Stimulated activated CD8-positive, alpha-beta memory T cell treated with anti-CD3 and anti-CD28 coated beads, Interleukin-15, amount 100 ng/mL, for 48 hours (primary cell): ENCODE measurements at regions not wholly inside any gene's neighbourhood (a gene's known extent, or its start where the extent isn't known, plus 50 kb on each side); places are given as distances from the start of the nearest gene placed in this dataset.

ENCODE experiments used
- DNase-seq, 2 donors: peaks; one replicate each; pipeline ENCODE4 v3.0.0-alpha.2; 2020; ENCODE audit warnings: low read depth in 2 of 2

DNA sequence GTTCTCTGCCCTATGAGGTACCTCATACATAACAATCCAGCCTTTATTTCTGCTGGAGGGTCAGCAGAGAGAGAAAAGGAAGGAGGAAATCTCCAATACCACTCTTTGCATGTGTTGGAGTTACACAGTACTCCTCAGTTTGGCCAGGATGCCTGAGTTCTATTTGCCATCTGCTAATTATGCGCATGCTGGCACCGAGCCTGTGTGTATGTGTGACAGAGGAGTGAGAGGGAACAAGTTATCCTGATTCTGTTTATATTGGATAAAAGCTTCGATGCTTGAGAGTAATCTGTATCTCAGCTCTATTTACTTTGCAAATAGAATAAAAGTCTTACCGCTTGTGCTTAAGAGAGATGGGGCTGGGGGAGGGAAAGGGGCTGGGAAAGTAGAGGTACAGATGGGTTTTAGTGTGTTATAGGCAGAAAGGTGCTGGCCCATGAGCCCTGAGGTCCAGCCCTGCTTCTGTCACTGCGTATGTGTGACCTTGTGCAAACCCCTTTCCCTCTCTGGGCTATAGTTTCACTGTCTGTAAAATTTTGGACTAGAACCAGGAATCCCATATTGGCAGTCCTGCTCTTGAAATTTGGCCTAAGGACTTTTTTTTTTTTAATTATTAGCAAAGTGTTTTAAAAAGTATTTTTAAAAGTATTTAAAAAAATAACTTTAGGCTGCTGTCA is 54.5 kb upstream of the PLXNA2 start:
- no peak for DNase-seq

DNA sequence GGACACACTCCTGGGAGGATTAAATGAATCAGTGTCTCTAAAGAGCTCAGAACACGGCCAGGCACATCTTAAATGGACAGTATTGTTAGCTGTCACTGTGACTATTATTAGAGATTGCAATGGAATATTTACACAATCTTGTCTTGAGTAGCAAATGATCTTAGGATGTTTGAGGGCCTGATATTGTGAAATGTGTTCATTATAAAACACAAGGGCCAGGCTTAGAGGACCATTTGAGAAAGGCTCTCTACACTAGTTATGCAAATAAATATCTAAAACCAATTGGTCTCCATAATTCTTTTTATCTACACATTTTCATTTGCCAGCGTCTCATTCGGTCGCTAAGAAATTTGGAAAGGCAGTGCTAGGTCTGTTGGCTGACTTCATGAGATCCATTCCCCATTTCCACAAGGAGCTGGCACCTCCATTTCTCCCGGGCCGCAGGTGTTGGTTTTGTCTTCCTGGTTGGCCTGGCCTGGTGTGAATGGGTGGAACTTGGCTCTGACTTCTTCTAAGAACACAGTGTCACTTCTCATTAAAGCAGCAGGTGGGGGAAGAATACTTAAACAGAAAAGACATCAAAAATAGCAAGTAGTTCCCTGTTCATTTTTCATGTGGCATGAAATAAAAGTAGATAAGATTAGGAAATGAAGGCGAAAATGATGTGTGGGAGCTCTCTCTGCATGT is 56.0 kb upstream of the PLXNA2 start:
- DNase-seq = no peak

DNA sequence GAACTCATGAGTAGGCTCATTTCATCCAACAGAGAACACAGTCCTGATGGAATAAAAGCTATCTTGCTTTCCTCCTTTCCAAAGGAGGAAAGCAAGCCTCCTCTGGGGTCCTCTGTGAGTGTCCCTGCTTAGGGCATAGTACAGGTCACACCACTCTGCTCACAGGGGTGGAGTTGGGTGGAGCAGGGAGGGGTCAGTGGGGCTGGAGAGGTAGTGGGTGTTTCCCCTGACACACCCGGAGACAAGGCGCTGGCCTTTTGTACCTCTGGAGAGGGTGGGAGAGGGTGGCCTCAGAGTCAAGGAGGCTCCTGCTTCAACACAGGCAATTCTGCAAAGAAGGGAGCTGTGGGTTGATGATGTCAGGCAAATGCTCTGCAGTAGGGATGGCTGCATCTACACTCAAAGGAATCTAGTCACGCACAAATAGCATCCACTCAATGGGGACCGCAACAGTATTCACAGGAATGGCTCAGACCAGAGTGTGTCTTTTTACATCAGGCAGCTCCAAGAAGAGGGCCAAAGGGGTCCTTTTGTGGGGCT is 58.6 kb upstream of the PLXNA2 start:
- DNase-seq = no peak

DNA sequence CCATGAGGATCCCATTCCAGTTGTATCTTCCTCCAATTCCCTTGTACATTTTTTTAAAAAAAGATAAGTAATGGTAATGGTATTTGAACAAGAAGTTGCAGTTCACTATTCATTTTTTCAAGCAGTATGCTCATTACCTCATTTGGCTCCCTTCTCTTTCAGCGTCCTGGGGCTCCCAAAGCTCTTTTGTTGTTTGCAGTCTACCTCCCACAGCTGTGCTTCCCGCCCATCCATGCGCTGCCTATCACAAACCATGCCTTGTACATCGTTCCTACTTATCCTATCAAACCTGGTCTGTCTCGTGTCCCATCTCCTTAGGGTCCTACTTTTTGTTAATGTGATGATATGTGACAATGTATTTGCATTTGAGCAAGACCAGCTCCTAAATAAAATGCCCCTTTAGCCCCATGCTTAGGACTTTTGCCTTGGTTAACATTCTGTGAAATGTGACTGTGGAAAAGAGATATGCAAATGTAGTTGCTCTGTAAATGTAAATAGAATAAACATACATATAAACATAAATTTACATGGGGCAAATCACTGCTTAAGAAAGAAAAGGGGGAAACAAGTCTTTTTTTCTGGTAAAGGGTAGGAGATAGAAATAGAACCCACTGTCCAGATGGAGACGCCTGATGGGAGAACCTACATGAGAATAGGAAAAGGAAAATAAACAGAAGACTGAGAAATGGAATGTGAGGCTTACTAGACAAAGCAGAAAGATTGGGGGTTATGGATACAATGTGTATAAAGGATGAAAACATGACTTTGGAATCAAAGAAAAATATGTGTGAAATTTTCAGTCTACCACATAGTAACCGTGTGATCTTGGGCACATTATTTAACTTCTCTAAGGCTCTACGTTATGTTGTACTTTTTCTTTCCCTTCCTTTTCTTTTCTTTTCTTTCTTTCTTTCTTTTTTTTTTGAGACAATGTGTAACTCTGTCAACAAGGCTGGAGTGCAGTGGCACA is 59.8 kb upstream of the PLXNA2 start:
- DNase-seq = no peak

DNA sequence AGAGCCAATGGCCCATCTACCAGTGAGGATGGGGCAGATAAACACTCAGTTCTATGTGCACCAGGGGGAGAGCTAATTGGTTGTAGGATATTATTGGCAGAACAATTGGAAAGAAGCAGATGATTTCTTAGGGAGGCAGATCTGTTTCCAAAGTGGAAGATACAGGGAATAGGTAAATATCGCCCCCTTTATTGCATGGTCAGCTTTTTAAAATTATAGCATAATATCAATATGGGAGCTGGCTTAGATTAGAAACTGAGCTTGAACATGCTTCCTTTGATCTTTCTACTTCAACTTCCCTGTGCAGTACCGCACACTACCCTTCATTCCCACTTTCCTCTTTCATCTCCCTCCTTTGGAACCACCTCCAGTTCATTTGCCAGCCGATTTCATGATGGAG is 64.0 kb upstream of the PLXNA2 start:
- no peak for DNase-seq

DNA sequence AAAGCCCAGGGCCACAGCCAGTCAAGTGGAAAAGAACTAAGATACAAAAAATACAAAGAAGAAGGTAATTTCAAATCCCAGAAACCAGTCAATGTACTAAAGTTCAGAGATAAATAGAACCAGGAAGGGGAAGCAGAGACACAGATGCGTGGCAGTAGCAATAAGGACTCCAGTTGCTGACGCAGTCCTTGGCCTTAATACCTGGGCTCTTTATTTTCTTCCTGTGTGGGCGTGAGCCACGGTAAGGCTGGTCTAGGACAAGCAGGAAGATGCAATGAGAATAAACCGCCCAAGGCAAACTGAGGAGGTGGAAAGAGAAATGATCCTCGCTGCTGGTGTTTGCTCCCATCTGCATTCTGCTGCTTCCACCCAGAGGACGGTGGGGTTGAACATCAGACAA is 65.6 kb upstream of the PLXNA2 start:
- DNase-seq = no peak

DNA sequence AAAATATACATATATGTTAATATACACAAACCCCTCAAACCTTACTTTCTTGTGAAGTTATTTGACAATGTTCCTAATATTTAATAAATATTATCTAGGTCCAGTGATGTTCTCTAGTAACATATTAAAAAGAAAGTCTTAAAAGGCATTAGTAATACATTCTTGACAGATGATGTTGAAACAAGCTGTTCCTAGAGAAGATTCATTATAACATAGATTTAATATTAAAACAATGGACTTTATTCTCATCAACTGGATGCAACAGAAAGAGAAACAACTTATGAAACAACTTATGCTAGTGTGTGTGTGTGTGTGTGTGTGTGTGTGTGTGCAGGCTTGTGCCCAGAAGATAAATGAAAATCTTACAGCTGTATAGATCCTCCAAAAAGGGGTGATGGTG is 68.5 kb upstream of the PLXNA2 start:
- DNase-seq = no peak

DNA sequence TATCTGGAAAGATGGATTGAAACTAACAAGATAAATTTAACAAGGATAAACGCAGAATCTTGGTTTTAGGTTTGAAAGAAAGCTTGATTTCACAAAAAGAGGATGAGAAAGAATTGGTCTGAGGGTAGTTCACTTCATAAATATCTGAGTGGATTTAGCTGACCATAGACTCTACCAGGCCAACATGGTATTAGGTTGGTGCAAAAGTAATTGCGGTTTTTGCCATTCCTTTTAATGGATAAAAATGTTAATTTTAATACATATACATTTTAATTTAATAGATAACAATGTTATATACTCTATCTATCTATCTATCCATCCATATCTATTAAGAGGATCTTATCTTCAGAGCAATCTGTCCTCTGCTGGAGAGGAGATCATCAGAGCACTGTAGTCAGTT is 70.2 kb upstream of the PLXNA2 start:
- no peak for DNase-seq

DNA sequence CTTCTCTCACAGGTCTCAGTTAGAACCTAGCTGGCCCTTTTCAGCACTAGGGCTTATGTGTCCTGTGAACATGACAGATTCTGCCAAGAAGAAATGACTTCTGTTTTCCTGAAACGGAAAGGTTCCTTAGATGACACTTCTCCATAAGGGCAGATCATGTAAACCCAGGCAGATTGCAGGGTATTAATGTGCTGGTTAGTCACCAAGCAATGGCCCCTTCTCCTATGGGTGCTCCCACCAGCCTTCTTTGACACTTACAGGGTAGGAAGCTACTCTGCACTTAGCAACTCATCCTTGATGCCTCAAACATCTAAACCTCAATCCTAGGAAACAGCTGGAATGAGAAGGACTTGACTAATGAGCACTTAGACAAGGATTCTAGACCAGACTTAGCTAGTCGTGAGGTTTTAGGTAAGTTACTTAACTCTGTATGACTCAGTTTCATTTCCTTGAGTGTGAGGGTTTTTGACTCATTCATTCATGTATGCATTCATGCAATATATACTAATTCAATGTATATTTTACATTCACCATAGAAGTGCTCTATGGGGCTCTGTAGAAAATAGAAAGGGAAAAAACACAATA is 74.1 kb upstream of the PLXNA2 start:
- DNase-seq = no peak

DNA sequence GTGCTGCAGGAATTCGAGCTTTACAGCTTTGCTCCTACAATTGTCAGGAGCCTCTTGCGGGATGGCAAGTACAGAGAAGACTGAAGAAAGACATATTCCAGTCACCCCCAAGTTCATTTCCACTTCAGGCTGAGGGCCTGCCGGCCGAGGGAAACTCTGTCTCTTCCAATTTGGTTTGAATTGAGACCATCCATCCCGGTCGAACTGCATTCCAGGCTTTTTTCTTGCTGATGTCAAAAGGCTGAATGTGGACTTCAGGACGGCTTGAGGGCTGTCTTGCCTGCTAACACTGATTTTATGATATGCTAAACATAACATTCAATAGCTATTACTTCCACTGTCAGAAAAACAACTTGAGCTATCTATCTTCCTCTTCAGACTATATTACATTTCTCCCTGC is 79.8 kb upstream of the PLXNA2 start:
- DNase-seq = no peak

DNA sequence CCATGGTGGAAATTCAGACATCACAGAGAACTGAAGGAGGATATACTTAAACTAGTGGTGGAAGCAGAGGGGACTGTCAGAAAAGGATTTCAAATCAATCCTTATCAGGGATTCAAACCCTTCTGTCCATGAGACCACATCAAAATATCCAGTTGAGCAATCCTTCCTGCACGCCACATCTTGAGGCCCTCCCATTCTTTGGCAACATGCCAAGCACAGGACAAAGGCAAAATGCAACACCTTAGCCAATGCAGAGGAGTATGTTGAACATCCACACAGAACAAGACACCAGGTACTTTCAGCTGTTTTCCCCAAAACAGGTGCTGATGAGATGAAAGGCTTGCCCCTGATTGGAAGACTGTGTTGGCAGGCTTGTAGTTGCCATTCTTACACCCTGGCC is 81.8 kb upstream of the PLXNA2 start:
- no peak for DNase-seq

DNA sequence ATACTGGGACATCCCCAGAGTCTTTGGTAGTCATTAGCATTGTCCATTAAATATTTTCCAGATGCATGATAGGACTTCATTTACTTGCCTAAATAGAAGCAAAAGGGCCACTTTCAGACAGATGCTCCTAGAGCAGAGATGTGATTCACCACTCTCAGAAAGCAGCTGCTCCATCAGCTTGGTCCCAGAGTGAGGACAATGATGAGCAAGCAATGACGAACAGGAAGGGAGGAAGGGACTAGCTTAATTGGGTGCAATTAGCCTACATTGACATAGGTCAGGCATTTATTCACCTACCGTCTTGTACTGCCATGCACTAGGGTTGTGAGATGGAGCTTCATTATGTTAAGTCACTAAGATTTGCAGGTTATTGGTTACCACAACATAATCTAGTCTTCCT is 85.1 kb upstream of the PLXNA2 start:
- DNase-seq = no peak

DNA sequence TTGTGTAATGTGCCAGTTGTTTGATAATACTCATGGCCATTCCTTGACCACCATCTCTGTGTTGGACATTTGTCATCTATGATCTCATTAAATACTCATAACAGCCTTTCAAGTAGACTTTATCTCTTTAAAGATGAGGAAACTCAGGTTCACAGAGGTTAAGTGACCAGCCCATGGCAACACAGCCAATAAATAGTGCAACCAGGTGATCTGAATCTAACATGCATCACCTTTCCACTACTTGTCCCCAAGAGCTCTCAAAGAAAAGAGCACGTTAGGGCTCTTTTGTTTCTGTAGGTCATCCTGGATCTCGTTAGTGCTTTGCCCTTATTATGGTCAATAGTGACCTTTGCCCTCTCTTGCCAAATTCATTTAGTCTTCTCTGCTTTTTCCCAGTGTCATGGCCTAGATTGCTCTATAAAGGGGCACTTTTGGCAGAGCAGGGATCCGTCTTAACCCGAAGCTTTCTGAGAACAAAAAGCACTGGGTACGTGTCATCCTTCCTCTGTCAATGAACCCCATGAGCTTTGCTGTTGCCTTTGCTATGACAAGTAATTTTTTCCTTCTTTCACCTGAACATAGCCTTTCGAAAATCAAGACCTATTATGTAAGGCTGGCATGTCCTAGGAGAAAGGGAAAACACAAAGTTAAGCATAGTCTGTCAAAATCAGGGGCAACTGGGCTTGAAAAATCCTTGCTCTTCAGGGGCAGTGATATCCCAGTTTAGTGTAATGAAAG is 88.0 kb upstream of the PLXNA2 start:
- DNase-seq = no peak

DNA sequence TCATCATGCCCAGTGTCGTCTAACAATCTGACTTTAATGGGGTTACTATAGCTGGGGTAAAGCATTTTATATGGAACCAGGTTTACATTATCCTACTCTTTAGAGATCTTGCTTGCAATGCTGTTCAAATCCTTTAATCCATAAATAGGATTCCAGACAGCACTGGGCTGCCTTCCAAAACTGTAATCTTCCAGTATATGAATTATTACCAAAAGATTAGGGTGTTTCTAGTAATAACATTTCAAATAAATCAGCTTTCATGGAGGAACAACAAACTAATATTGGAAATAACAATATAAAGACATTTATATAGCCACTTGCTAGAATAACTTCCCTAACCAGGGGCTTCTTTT is 88.6 kb upstream of the PLXNA2 start:
- DNase-seq = no peak

DNA sequence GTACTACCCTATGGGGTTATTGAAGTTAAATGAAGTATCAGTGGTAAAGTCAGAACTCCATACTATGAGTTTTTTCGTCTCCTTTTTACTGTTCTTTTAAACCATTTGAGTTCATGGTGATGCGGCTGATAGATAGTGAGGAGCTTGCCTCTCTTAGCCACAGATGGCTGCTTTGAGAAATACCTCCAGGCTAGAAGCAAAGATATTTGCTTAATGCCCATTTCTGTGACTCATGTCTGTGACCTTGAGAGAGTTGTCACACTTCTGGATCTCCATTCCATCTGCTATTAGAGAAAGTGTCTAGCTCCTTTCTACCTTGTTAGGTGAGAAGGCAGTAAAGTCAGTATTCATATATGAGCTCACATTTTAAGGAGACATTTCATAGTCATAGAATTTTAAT is 89.5 kb upstream of the PLXNA2 start:
- DNase-seq = no peak

DNA sequence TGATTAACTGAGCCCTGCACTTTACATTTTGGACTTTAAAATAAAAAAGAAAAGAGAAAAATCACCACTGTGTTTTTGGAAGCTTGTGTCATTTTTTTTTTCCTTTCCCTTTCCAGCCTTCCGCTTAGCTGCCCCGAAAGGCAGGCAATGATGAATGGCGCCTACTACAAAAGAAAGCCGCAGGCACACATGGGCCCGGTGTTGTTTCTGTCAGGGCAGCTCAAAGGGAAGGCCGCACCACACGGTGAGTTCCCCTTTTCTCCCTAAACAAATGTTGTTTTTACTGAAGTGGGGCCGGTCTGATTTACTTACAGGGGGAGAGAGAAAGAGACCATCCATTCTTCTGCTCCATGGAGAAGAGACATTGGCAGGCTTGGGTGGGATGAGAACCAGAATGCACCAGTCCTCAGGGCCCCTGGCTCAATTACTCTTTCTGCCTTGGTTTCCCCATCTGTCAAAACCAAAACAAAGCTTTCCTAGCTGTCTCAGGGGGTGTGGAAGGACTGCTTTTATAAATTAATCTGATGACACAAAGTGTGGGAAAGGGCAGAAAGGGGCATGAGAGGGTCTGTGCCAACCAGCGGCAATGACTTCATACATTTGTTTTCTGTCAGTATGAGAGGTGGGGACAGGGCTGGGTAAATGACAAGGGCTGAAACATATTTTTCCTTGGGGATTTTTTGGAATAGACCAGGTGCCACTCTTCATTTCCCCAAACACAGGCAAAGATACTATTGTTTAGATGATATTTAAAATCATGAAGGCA is 91.4 kb upstream of the PLXNA2 start:
- DNase-seq = no peak

DNA sequence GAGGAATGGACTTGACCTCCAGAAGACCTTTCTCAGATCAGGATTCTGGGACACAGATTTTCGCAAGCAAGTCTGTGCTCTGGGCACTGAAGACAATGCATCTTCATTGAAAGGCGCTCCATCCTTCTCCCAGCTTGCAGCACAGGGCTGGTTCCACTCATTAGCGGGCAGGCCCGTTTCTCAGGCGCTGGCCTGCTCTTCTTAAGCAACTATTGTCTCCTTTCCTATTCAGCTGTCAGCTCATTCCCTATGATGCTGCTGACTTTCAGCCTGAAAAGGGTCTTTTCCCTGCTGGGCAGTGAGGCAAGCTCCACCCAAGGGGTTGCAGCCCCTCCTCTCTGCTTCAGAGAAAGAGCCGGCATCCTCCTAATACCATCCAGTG is 91.9 kb upstream of the PLXNA2 start:
- no peak for DNase-seq

DNA sequence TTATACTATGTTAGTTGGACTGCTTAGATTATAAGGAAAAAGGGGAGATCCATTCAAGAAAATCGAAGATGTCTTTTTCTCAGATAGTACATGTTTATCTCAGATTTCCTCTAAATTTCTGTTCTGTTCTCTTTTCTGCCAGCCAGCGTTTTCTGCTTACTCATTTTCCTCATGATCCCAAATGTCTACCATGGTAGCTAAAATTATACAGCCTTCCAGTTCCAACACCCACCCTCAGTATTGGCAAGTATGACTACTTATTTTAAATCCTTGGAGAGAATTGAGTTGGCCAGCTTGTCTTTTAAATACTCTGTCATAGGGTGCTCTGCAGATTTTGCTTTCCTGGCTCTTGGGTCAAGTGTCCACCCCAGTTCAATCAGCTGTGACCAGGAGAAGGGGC is 95.7 kb upstream of the PLXNA2 start:
- no peak for DNase-seq

DNA sequence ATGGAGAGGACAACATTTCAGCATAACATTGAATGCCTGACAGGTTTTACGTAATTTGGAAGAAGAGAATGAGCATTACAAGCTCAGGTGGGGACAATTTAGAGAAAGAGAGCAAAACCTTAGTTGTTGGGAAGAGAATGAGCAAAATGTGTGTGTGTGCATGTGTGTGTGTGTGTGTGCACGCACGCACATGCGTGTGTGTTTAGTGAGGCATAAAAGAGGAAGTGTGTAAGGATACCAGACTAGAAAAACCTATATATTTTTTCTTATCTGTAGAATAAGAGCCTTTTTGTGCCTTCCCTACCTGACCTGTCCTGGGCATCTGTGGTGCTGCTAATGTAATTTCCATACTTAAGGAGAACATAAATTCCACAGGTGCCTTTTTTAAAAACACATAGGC is 99.0 kb upstream of the PLXNA2 start:
- no peak for DNase-seq

DNA sequence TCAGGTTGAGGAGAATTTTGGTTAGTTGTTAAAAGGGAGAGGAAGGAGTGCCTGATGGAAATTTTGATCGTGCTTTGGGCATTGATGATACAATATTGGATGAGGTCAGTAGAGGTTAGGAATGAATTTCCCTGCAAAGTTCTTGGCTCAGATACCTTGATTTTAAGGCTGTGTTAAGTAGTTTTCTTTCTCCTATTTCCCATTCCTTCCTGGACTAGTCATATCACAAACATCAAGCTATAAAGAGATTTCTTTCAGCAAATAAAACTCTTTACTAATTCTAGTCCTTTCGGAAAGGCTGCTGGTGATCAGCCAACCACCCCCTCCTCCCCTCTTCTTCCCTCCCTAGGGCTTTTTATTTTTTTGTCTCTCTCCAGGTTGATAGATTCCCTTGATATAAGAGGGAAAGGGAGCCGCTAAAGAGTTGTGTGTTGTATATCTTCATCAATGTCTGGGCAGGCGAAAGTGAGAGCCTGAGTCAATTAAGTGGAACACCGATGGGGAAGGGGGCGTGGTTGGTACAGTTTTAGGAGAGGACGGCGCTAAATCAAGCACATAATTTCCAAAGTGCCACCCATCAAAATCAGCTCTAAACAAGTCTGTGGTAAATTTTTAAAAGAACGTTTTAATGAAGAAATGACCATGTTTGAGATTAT is 100.1 kb upstream of the PLXNA2 start:
- no peak for DNase-seq
